Tibial nerve (tissue), 4 donors: ENCODE measurements at regions not wholly inside any gene's neighbourhood (a gene's known extent, or its start where the extent isn't known, plus 50 kb on each side); places are given as distances from the start of the nearest gene placed in this dataset.

Experiments
- CTCF ChIP-seq, 5 experiments: fragments of 200-600 bp in 3 of 5; fragments of 450-650 bp in 2 of 5; sonication (generic) in 3 of 5; IDR thresholded peaks; one replicate each; pipeline ENCODE4 v1.5.1; 2016 to 2019; ENCODE audit warnings: antibody characterized with exemption in 5 of 5, mild to moderate bottlenecking in 3 of 5, moderate library complexity in 2 of 5
- EP300 ChIP-seq, 2 donors: sonication (generic); formaldehyde crosslinking; IDR thresholded peaks; one replicate each; pipeline ENCODE4 v1.6.1; 2017; ENCODE audit warnings: antibody characterized with exemption in 2 of 2, mild to moderate bottlenecking in 1 of 2
- POLR2A ChIP-seq, 2 donors: fragments of 450-650 bp; IDR thresholded peaks; one replicate each; pipeline ENCODE4 v1.6.1; 2017; ENCODE audit warnings: antibody characterized with exemption in 2 of 2, mild to moderate bottlenecking in 2 of 2, moderate library complexity in 2 of 2

GRCh38 chr3:132187746-132188145, 129.5 kb upstream of the ACP3 start:
- TF ChIP-seq CTCF (IDR thresholded peaks at IDR 0.05) = no peak
- TF ChIP-seq POLR2A (IDR thresholded peaks at IDR 0.05) = no peak
- no peak for TF ChIP-seq EP300 (IDR thresholded peaks at IDR 0.05)
